NCI-H524 (cell line): ENCODE measurements at regions not wholly inside any gene's neighbourhood (a gene's known extent, or its start where the extent isn't known, plus 50 kb on each side); places are given as distances from the start of the nearest gene placed in this dataset.
A peak's percentile ranks its signal among the peaks of the same experiment; 100 is the strongest.
"Not testable (repeated sequence)": the region's sequence is repeated elsewhere in the genome, so short reads cannot be mapped to it uniquely, and the experiment has no call there.

Source experiments
- DNase-seq, 2 experiments: peaks; one replicate each; lab custom pipeline; 2025; lab: John Stamatoyannopoulos, UW

DNA sequence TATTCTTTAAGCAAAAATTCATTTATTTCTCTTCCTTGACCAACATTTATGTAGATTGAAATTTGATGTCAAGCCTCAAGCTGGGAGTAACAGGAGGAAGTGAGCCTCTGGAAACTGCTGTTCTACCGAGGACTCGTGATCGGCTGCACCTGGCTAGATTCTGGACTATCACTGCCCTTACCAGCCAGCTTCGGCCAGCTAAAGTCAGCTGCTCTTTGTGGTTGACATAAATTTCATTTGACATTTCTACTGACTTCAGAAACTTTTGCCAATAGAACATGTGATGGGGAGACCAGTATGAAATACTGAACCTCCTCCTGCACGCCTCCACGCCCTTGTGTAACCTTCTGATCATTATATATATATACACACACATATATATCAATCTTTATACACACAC is 74.2 kb upstream of the RGPD5 start:
- DNase-seq: no peak

DNA sequence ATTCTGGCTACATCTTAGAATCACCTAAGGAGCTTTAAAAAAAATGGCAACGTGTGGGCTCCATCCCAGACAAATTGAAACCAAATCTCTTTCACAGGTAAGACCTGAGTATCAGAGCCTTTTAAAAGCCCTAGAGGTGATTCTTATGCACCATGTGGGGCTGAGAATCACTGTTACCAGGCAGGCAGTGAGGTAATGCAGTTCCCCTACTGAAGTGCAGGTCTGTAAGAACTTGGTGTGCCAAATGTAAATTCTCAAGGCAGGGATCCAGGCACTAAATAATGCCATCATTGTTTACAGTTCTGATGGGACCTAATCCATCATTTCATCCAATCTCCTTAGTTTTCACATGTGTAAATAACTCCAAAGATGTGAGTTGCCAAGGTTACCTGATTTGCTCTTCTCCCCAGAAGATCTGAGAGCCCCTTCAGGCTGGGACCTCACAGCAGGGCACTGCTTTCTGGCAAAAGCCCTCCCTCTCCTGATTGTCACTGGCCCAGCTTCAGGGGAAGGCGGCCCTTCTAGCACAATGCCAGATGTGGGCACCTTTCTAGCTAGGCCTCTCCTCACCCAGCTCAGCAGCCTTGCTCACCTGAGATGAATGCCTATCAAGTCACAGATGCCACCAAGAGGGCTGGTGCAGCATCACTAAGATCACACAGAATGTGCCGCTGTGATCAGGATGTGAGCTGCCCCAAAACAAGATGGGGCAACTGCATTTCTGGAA is 73.6 kb upstream of the RGPD5 start:
- no peak for DNase-seq

DNA sequence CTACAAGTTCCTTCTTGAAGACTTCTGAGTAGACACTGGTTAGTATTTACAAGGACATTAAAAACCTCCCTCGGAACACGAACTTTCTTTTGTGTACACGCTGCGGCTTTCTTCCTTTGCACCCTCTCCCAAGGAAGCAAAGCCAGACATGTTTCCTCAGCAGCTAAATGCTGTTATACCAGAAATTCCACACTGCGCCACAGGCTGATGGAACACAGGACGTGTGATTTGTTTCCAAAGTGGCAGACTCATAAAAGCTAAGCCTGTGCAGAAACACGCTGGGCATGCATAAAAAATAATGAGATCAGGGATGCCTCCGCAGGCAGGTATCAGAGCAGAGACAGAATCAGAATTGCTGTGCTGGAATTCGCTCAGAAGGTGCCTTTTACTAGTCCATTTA is 73.0 kb upstream of the RGPD5 start:
- no peak for DNase-seq

DNA sequence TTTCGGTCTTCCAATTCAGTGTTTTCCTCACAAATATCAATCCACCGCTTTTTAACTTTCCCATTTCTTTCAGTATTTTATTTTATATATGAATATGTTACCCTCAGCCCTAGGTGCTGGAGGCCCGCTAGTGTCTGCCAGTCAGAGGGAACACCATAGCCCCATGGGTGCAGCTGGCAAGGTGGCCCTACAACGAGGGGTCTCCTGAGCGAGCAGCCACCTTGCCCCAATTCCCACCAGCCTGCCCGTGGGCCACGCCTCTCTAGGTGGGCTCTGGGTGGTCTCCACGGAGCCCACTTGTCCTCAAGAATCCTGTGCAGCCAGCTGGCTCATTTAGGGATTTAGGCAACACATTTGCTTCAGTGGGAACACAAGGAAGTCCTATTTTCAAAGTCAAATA is 72.5 kb upstream of the RGPD5 start:
- DNase-seq: no peak

DNA sequence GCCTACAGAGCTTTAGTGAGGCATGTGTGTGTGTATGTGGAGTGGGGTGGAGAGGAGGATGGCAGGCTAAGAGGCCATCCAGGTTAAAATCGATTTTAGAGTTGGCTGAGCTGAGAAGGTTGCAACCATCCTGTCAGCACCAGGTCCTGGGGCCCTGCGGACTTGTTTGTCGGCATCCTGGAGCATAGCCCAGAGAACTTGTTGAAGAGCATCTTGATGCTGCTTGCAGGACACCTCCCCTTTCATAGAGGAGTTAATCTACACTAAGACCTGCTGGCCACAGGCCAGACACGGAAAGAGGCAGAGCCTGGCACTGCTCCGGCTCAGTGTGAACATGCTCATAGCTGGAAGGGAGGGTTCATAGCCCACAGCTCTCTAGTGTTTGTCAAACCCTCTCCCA is 72.1 kb upstream of the RGPD5 start:
- peak; percentile 53 to 84 for DNase-seq

DNA sequence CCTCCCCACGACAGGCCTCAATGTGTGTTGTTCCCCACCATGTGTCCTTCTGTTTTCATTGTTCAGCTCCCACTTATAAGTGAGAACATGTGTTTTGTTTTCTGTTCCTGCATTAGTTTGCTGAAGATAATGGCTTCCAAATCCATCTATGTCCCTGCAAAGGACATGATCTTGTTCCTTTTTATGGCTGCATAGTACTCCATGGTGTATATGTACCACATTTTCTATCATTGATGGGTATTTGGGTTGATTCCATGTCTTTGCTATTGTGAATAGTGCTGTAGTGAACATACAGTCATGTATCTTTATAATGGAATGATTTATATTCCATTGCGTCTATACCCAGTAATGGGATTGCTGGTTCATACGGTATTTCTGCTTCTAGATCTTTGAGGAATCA is 71.5 kb upstream of the RGPD5 start:
- DNase-seq: not testable (repeated sequence)

DNA sequence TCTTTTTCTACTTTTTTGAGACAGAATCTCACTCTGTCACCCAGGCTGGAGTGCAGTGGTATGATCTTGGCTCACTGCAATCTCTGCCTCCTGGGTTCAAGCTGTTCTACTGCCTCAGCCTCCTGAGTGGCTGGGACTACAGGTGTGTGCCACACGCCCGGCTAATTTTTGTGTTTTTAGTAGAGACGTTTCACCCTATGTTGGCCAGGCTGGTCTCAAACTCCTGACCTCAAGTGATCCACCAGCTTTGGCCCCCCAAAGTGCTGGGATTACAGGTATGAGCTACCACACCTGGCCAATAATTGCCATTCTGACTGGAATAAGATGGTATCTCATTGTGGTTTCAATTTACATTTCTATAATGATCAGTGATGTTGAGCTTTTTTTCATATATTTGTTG is 71.0 kb upstream of the RGPD5 start:
- DNase-seq: not testable (repeated sequence)

DNA sequence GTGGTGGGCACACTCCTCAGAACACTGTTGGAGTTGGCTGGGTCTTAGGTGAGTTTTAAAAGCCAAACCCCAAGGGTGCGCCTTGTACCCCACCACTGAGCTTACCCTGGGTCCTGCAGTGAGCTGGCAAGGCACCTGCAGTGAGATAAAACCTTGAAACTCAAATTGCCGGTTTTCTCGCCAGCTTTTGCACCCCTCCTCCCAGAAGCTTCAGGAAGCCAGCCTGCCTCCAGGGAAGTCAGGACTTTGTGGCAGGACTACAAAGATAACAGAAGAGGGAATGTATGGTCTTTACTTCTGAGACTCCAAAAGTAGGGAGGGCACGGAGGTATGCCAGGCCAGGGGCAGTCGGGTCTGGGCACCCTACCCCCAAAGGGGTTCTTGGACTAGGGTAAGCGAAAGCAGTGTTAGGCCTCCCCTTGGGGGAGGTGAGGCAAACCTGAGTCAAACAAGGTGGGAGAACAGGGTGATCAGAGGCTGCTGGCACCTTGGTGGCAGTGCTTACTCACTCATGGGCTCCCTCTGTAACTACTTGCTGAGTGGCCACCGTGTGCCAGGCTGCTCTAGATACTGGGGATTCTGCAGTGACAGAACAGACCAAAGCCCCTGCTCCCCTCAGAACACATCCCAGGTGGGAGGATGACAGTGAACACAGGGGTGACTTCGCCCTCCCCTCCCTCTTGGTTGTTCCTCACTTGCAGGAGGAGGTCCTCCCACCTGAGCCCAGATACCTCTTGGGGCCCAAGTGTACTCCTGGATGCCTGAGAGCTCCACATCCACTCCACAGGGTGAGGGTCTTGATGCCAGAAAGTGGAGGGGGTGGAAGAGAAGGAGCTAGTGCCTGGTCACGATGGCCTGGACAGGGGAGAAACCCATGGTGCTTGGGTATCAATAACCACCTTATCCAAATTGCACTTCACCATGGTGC is 69.3 kb upstream of the RGPD5 start:
- no peak for DNase-seq

DNA sequence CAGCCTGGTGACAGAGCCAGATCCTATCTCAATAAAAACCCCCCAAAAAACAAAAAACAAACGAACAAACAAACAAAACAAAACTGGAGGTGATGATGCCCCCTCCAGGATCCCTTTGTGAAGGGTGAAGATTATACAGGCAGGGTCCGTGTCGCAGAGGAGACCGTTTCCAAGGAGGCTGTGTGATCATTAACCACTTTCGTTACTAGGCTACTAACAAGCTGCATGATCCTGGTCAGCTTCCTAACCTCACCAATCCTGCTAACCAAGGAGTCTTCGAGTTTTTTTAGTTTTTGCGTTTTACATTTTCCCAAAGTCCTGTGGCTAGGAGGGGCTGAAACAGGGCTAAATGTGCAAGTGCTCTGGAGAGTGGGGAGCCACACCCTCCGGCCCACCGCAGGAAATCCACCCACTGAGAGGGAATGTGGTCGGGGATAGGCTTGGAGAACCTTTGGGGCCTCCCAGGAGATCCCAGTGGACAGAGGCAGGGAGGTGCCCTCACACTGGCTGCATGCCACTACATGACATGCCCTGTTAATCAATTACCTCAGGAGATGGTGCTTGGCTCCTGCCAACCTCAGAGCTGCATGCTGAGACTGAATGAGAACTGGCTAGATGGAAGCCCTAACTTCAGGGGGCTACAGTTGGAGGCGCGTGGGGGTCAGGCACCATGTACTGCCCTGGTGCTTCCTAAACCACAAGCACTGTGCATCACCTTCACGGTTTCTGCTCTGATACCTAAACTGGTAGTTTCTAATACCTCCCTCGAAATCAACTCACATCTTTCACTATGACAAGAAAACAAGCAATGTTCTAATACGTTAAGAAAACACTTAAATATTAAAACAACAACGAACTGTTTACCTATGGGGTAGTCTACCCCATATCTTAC is 67.5 kb upstream of the RGPD5 start:
- no peak for DNase-seq

DNA sequence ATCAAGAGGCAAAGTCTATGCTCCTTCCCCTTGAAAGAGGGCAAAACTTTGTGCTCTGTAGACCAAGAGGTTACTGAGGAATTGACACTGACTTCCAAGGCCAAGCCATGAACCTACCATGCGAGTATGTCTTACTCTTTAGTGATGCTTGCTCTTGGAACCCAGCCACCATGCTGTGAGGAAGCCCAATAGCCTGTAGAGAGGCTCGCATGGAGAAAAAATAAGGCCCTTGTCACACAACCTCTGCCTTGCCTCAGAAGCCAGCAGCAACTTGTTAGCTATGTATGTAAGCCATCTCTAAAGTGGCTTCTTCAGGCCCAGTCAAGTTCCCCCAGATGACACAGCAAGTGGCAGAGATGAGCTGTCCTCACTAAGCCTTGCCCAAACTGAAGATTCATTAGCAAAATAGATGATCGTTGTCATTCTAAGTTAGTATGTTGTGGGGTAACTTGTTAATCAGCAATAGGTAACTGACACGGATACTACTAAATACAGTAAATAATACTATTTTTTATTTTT is 66.1 kb upstream of the RGPD5 start:
- DNase-seq: no peak

DNA sequence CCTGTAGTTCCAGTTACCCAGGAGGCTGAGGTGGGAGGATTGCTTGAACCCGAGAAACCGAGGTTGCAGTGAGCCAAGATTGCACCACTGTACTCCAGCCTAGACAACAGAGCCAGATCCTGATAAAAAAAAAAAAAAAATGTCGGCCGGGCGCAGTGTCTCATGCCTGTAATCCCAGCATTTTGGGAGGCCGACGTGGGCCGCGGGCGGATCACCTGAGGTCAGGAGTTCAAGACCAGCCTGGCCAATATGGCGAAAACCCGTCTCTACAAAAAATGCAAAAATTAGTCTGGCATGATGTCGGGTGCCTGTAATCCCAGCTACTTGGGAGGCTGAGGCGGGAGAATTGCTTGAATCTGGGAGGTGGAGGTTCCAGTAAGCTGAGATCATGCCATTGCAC is 60.4 kb upstream of the RGPD5 start:
- DNase-seq: not testable (repeated sequence)

DNA sequence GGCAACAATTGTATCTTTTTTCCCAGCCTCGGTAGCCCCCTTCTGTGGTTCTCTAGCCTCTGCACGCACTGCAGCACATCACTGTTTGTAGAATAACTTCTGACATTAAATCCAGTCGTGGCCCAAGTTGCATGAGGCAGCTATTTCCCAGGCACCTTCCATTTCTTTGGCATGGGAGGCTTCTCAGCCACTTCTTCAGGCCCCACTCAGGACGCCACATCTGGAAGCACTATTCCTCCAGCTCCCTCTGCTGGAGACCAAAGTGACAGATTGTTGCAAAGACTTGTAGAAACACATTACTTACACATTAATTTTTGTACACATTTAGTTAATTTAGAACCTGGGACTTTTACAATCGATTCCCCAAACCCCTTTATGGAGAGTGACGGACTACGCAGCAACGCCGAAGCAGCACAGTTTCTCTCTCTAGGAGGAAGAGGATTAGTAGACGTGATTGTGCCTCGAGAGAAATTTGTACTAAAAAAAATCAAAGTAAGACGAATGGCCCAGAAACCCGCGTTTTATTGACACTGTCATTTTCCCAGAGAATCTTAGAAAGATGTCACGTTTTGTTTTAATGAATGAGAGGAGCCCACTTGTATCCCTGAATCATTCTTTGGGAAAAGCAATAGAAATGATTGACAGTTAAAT is 57.8 kb upstream of the RGPD5 start:
- peak; percentile 18 to 69 for DNase-seq
